Activated CD4-positive, alpha-beta T cell treated with anti-CD3 and anti-CD28 coated beads, Interleukin-2, Interleukin-6, amounts not matched to agents 100 ng/mL and 50 ng/mL, durations not matched to agents 16 hours and 8 hours (primary cell): ENCODE measurements at regions not wholly inside any gene's neighbourhood (a gene's known extent, or its start where the extent isn't known, plus 50 kb on each side); places are given as distances from the start of the nearest gene placed in this dataset.
"Not testable (repeated sequence)": the region's sequence is repeated elsewhere in the genome, so short reads cannot be mapped to it uniquely, and the experiment has no call there.

ENCODE experiments used
- DNase-seq: peaks from one replicate; pipeline ENCODE4 v3.0.0-alpha.2; 2020

GRCh38 chr9:13001989-13002580, 227.3 kb downstream of the LURAP1L start:
- no peak for DNase-seq

- DNase-seq, result no peak
These were observed 227.9 kb downstream of the LURAP1L start for GRCh38 chr9:13002740-13003139.

GRCh38 chr9:13009871-13010270, 235.1 kb downstream of the LURAP1L start:
- DNase-seq, result no peak

GRCh38 chr9:13013991-13014883, 239.4 kb downstream of the LURAP1L start:
- DNase-seq, result no peak

GRCh38 chr9:13017260-13017659, 242.4 kb downstream of the LURAP1L start:
- DNase-seq, result no peak

GRCh38 chr9:13020146-13021040, 245.6 kb downstream of the LURAP1L start:
- no peak for DNase-seq

- no peak for DNase-seq
These were observed 247.9 kb downstream of the LURAP1L start for GRCh38 chr9:13022756-13023155.

GRCh38 chr9:13023498-13023897, 248.7 kb downstream of the LURAP1L start:
- no peak for DNase-seq

- DNase-seq, result no peak
These were observed 252.1 kb downstream of the LURAP1L start for GRCh38 chr9:13026956-13027355.

- DNase-seq, result no peak
These were observed 251.6 kb downstream of the MPDZ start for GRCh38 chr9:13027879-13028278.

GRCh38 chr9:13032585-13032984, 246.9 kb downstream of the MPDZ start:
- DNase-seq, result no peak

- DNase-seq, result peak; percentile 13
These were observed 245.4 kb downstream of the MPDZ start for GRCh38 chr9:13033959-13034693.

- DNase-seq, result no peak
These were observed 244.8 kb downstream of the MPDZ start for GRCh38 chr9:13034694-13035002.

- no peak for DNase-seq
These were observed 243.7 kb downstream of the MPDZ start for GRCh38 chr9:13035822-13036221.

GRCh38 chr9:13037808-13038207, 241.7 kb downstream of the MPDZ start:
- not testable (repeated sequence) for DNase-seq

GRCh38 chr9:13047827-13048587, 231.5 kb downstream of the MPDZ start:
- no peak for DNase-seq

- no peak for DNase-seq
These were observed 230.3 kb downstream of the MPDZ start for GRCh38 chr9:13049223-13049622.

GRCh38 chr9:13053504-13053903, 226.0 kb downstream of the MPDZ start:
- no peak for DNase-seq

GRCh38 chr9:13054389-13054788, 225.1 kb downstream of the MPDZ start:
- no peak for DNase-seq
